Stimulated activated CD4-positive, alpha-beta T cell treated with anti-CD3 and anti-CD28 coated beads, Interleukin-2, amount 100 ng/mL, for 24 hours (primary cell): ENCODE measurements at regions not wholly inside any gene's neighbourhood (a gene's known extent, or its start where the extent isn't known, plus 50 kb on each side); places are given as distances from the start of the nearest gene placed in this dataset.

ENCODE experiments used
- DNase-seq, 2 donors: peaks; one replicate each; pipeline ENCODE4 v3.0.0-alpha.2; 2020

GRCh38 chr22:48675141-48675829 is 1152.4 kb downstream of the BRD1 start:
- DNase-seq: no peak

GRCh38 chr22:48673806-48674500 is 1153.7 kb downstream of the BRD1 start:
- DNase-seq: no peak

- DNase-seq: no peak
Observed at GRCh38 chr22:48672387-48672786, 1155.3 kb downstream of the BRD1 start.

GRCh38 chr22:48670731-48671130 is 1156.9 kb downstream of the BRD1 start:
- no peak for DNase-seq

GRCh38 chr22:48669986-48670716 is 1157.5 kb downstream of the BRD1 start:
- no peak for DNase-seq

- no peak for DNase-seq
Observed at GRCh38 chr22:48669226-48669625, 1158.4 kb downstream of the BRD1 start.

GRCh38 chr22:48667289-48667688 is 1160.4 kb downstream of the BRD1 start:
- DNase-seq: no peak

GRCh38 chr22:48666620-48667019 is 1161.1 kb downstream of the BRD1 start:
- no peak for DNase-seq

- no peak for DNase-seq
Observed at GRCh38 chr22:48665311-48665995, 1162.2 kb downstream of the BRD1 start.

GRCh38 chr22:48664586-48664985 is 1163.1 kb downstream of the BRD1 start:
- no peak for DNase-seq

GRCh38 chr22:48663297-48663696 is 1164.4 kb downstream of the BRD1 start:
- no peak for DNase-seq

GRCh38 chr22:48662476-48663135 is 1165.1 kb downstream of the BRD1 start:
- DNase-seq: no peak

GRCh38 chr22:48661984-48662383 is 1165.7 kb downstream of the BRD1 start:
- no peak for DNase-seq

- no peak for DNase-seq
Observed at GRCh38 chr22:48660790-48661740, 1166.6 kb downstream of the BRD1 start.

GRCh38 chr22:48660104-48660789 is 1167.4 kb downstream of the BRD1 start:
- no peak for DNase-seq

GRCh38 chr22:48659404-48659996 is 1168.2 kb downstream of the BRD1 start:
- DNase-seq: no peak

GRCh38 chr22:48658871-48659270 is 1168.8 kb downstream of the BRD1 start:
- no peak for DNase-seq

GRCh38 chr22:48658246-48658645 is 1169.4 kb downstream of the BRD1 start:
- DNase-seq: no peak

- DNase-seq: no peak
Observed at GRCh38 chr22:48654492-48654891, 1173.2 kb downstream of the BRD1 start.

- no peak for DNase-seq
Observed at GRCh38 chr22:48653929-48654328, 1173.7 kb downstream of the BRD1 start.

- no peak for DNase-seq
Observed at GRCh38 chr22:48653306-48653705, 1174.4 kb downstream of the BRD1 start.
